ENCODE measurements at regions not wholly inside any gene's neighbourhood (a gene's known extent, or its start where the extent isn't known, plus 50 kb on each side); places are given as distances from the start of the nearest gene placed in this dataset.

GRCh38 chr18:75926811-75927210 is 499.3 kb upstream of the SMIM21 start:
- Histone ChIP-seq H3K4me1 (ENCODE audit: control insufficient read depth in 1 of 2, insufficient read depth in 2 of 2, low read length in 2 of 2) (no peaks in the 10 kb centered on the region), H3K36me3 (replicated peaks in 1 of 2; ENCODE audit: control insufficient read depth in 1 of 2, insufficient read depth in 2 of 2, low read length in 2 of 2) (no peaks in the 10 kb centered on the region), H3K27ac (ENCODE audit: low read depth in 1 of 2, low read length in 2 of 2) (no peak overlapping the region), H2AFZ (ENCODE audit: insufficient read depth, low read depth, low read length, poor library complexity, severe bottlenecking) (no peak overlapping the region), H3K4me3 (replicated peaks in 1 of 3; ENCODE audit: low read depth in 2 of 3, low read length in 3 of 3) (no peak overlapping the region), H3K9ac (ENCODE audit: insufficient read depth, low read length, poor library complexity, severe bottlenecking) (no peak overlapping the region), H3K9me3 (replicated peaks in 1 of 2; ENCODE audit: control insufficient read depth in 1 of 2, insufficient read depth in 1 of 2, low read length in 2 of 2) (no peaks in the 10 kb centered on the region), H3K27me3 (ENCODE audit: control insufficient read depth in 2 of 2, insufficient read depth in 2 of 2, low read length in 2 of 2) (no peaks in the 10 kb centered on the region), H3K79me2 (ENCODE audit: insufficient read depth, low read length) (no peaks in the 10 kb centered on the region), H4K20me1 (ENCODE audit: insufficient read depth, low read length) (no peaks in the 10 kb centered on the region), H3K4me2 (replicated peaks; ENCODE audit: extremely low read depth, low read length, poor library complexity, severe bottlenecking) (no peak overlapping the region)
- Mint-ChIP-seq H3K27me3 (ENCODE audit: low read depth in 3 of 3) (peaks cover 0 to 3% (median 2%) of the 10 kb centered on the region in 3 donors), H3K9me3 (no peaks in the 10 kb centered on the region), H3K4me1 (no peaks in the 10 kb centered on the region), H3K4me3 (no peak overlapping the region), H3K27ac (no peak overlapping the region), H3K36me3 (no peaks in the 10 kb centered on the region)
- no peak for DNase-seq
- TF ChIP-seq CTCF (IDR thresholded peaks at IDR 0.05): no peak
- WGBS (ENCODE audit: insufficient coverage): 96% methylated on average over 3 of the region's 6 CpGs
- intact Hi-C loops (cut with micrococcal nuclease): no loop called here

GRCh38 chr18:75923169-75923568 is 495.7 kb upstream of the SMIM21 start:
- intact Hi-C loops (cut with micrococcal nuclease): no loop called here
- Mint-ChIP-seq H3K27ac (no peak overlapping the region), H3K4me3 (no peak overlapping the region), H3K9me3 (peaks cover 0 to 2% (median 0%) of the 10 kb centered on the region in 7 donors), H3K4me1 (no peaks in the 10 kb centered on the region), H3K36me3 (no peaks in the 10 kb centered on the region), H3K27me3 (ENCODE audit: low read depth in 3 of 3) (peaks cover 0 to 5% (median under 1%) of the 10 kb centered on the region in 3 donors)
- Histone ChIP-seq H3K9me3 (replicated peaks in 1 of 2; ENCODE audit: control insufficient read depth in 1 of 2, insufficient read depth in 1 of 2, low read length in 2 of 2) (no peaks in the 10 kb centered on the region), H3K4me3 (replicated peaks in 1 of 3; ENCODE audit: low read depth in 2 of 3, low read length in 3 of 3) (no peak overlapping the region), H3K9ac (ENCODE audit: insufficient read depth, low read length, poor library complexity, severe bottlenecking) (no peak overlapping the region), H3K4me1 (ENCODE audit: control insufficient read depth in 1 of 2, insufficient read depth in 2 of 2, low read length in 2 of 2) (no peaks in the 10 kb centered on the region), H4K20me1 (ENCODE audit: insufficient read depth, low read length) (no peaks in the 10 kb centered on the region), H3K36me3 (replicated peaks in 1 of 2; ENCODE audit: control insufficient read depth in 1 of 2, insufficient read depth in 2 of 2, low read length in 2 of 2) (no peaks in the 10 kb centered on the region), H3K79me2 (ENCODE audit: insufficient read depth, low read length) (no peaks in the 10 kb centered on the region), H3K4me2 (replicated peaks; ENCODE audit: extremely low read depth, low read length, poor library complexity, severe bottlenecking) (no peak overlapping the region), H2AFZ (ENCODE audit: insufficient read depth, low read depth, low read length, poor library complexity, severe bottlenecking) (no peak overlapping the region), H3K27me3 (ENCODE audit: control insufficient read depth in 2 of 2, insufficient read depth in 2 of 2, low read length in 2 of 2) (no peaks in the 10 kb centered on the region), H3K27ac (ENCODE audit: low read depth in 1 of 2, low read length in 2 of 2) (no peak overlapping the region)
- no peak for TF ChIP-seq CTCF (IDR thresholded peaks at IDR 0.05)
- 82% methylated on average over 3 of the region's 4 CpGs for WGBS (ENCODE audit: insufficient coverage)
- no peak for DNase-seq
